Renal cortex interstitium (tissue), 11 donors: ENCODE measurements at regions not wholly inside any gene's neighbourhood (a gene's known extent, or its start where the extent isn't known, plus 50 kb on each side); places are given as distances from the start of the nearest gene placed in this dataset.

ENCODE experiments used
- DNase-seq, 11 donors: peaks; one replicate each; pipeline ENCODE4 v3.0.0-alpha.2; 2013; ENCODE audit warnings: low read depth in 9 of 11, low spot score in 4 of 11; ENCODE audit errors: extremely low read depth in 1 of 11

DNA sequence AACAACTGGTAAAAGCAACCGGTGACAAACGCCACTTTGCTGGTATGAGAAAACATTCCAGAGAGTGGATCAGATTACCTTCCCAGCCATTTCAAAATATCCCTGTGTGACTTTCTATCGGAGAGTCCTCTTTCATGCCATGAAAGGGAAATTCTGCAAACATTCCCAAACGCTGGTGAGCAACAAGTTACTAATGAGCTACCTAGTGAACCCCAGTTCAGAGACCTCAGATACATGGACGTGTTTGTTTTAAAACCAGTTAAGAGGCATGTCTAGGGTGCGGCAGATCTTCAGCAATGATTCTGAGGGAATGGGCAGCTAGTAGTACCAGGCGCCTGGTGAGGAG lies 418.2 kb upstream of the NR2F2 start:
- no peak for DNase-seq

DNA sequence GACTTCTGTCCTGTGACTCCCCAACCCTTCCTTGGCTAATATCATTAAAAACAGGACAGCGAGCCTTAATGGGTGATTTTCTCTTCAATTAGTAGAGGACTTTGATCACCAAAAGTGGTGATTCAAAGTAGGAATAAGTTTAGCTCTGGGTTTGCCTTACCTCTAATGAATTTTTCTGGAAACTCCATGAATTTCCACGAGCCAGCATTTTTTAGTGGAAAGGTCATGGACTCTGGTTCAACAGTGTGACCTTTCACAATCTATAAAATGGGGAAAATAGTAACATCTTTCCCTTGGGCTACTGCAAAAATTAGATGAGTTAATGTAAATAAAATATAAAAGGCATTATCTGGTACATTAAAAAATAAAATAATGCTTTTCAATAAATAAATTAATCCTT lies 417.8 kb upstream of the NR2F2 start:
- DNase-seq: no peak

DNA sequence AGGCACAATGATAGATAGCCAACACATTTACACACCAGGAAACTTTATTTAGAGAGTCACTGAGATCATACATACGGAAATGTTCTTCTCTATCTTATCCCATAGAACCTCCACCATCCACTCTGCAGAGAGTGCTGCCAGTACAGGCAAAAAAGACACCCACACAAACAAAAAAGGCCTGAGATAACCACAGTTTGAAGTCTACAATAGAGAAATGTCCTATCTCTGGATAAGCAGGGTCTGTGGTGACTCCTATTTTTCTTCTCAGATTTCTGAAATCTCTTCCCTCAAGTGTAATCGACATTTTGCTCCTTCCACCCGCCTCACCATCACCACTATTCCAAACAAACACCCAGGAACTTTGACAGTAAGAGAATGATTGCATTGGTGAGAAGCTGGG lies 413.9 kb upstream of the NR2F2 start:
- no peak for DNase-seq

DNA sequence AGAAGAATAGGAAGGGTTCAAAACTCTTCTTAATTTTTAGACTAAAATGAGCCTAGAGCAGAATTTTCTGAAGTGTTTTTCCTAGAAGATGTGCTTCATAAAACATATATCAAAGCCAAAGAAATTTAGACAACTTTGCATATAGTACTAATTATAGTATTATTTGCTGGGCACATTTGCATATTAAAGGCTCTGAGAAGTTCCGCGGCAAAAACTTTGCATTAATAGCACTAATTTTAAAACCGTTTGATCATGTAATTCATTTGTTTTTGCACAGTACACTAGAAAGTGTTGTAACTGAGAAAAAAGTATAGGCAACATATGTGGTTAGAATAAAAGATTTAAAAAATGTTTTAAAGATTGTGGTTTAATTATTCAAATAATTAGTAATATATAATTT lies 412.0 kb upstream of the NR2F2 start:
- DNase-seq: no peak

DNA sequence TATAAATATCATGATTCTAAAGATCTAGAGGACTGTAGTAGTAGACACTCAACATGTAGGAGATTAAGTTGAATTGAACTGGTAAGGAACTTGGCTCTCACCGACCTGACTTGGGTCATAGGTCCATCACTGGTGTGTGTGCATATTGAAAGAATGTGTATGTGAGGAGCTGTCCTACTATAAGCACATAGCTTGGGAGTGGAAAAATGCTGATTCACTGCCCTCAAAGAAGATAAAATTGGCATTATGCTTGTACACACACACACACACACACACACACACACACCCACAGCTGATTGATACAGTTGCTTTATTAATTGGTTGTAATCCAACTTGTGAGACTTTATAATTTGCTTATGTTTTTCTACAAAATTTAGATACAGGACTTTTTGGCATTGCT lies 411.0 kb upstream of the NR2F2 start:
- no peak for DNase-seq

DNA sequence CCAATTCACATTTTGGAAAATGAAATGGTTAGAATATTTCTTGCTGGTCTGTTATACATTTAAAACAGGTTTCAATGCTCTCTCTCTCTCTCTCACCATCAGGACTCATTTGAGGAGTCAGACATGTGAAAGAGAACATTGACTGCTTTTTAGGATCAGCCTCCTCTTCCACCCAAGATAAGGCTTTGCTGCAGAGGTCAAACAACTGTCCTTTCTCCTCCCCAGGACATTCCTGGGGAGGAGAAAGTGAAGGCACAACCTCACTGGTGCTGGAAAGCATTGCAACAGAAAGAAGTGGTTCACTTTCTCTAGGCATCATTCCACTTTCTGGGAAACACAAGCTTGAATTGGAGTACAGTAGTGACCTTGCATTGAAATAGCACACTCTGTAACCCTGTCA lies 409.1 kb upstream of the NR2F2 start:
- DNase-seq: no peak

DNA sequence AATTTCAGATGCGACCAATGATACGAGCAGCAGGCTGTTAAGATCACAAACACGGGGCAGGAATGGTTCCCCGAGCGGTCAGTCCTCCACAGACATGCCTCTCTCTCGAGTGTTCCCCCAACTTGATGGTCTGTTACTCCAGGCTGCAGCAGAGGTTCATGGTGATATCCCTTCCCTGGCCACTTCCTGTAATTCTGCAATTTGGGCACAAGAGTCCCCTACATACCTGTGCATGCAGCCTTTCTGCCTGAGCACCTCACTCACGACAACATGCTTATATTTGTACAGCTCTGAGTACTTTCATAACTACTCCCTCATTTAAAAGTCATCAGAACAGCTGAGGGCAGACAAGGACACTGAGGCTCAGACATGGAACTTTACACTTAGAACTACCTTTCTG lies 408.1 kb upstream of the NR2F2 start:
- no peak for DNase-seq

DNA sequence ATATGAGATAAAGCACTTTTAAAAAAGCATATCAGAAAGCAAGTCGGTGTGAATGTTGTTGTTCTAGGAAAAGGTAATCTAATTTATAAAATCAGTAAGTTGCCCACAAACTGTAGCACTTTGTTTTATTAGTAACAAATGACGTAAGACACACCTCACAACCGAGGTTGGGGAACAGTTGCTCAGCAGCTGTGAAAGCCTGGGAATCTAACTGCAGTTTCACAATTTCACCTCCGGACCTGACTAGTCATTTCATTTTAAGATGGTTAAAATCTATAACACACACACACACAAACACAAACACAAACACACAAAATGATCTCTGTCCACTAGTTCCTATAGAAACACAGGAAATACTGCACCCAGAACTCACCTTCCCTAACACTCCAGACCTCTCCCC lies 406.7 kb upstream of the NR2F2 start:
- no peak for DNase-seq

DNA sequence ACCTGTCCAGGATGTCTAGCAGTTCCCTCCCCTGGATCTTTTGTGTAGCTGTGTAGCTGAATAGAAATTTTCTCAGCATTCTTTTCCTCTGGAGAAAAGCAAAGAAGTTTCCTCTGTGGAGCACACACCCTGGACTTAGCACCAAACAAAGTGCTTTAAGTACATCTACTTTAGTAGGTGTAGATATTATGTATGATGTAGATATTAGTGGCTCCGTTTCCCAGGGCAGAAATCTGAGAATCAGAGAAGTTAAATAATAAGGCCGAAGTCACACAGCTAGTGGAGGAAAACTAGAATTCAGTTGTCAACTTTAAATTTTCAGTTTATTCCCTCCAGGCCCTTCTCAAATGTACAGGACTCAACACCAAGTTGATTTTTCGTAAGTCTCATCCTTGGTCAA lies 401.7 kb upstream of the NR2F2 start:
- DNase-seq: no peak

DNA sequence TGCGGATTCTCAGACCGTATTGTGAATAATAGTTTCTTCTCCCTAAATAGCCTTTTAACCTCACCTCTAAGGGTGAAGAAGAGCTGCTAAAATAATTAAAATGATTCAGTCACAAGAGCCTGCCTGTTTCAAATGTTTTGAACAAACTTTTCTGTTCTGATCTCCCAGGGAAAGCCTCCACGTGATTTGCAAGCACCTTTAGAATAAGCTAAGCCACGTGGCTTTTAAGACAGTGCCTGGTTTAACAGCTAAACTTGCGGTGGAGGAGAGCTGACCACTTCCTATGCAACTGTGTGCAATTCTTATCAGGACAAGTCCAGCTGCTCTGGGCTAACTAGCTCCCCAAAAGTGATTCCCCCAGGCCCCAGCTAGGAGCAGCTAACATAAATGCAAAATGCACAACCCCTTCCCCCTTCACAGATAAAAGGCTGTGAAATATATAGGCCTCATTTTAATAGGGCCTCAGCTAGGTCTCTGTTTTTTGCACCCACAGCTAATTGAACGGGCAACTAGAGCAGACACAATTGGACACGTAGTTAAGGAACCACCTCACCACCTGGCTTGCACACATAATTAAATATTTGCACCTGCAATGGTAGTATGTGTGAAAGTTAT lies 401.2 kb upstream of the NR2F2 start:
- no peak for DNase-seq

DNA sequence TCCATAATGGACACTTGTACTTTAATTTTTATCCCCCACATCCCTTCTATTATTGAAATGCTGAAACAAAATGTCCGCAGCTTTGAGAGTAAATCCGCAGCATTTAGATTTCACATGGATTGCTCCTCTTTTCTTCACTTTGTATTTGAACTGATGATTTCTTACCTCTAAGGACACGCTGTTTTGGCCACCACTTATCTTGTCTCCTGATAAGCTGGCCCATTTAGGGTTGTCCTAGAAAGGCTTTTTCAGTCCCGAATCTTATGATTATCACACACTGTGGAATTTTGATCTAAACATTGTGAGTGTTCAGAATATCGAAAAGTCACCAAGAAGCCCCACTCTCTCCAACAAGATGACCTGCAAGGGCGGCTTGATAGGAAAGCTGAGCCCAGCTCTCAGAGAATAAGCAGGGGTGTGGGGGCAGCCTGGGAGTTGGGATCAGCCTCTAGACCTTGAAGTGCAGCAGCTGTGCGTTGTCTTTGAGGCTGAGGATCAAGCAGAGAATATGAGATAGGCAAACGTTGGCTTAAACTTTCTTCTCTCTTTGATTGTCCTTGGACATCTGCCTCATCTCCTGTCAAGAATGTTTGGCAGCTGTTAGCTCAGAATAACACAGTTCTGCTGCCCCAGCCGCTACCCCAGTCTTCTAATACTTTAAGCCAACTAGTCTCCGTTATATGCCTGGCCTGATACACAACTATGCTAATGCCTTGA lies 399.7 kb upstream of the NR2F2 start:
- DNase-seq: no peak

DNA sequence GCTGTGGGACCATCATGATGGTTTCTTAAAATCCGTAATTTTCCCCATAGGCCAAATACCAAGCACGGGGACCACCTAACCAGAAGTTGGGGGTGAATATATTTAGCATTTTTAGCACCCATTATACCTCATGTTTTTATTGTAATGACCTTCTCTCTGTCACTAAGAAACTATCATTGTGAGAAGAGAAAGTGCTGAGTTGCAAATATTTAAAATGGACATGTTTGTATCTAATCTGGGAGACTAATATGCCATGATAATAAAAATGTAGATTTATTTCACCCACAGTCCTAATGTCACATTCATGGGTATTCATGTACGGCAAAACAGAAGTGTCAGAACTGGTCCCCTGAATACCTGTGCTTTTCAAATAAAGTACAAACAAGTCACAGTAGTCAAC lies 398.9 kb upstream of the NR2F2 start:
- DNase-seq: no peak

DNA sequence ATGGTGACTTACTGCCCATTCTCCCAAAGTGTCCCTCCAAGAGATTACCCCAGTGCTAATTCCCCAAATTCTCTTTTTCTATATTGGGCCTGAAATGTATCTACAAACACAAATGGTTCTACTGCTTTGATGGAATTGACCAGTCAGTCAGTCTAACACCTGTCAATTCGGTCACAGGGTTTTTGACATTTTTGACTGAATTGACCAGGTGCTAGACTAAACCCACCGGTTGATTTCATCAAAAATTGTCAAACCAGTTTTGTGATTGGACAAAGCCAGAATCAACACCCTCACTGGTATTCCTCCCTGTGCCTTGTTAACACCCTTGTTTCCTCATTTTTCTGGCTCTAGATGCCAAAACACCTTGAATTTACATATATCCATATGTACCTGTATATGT lies 398.4 kb upstream of the NR2F2 start:
- no peak for DNase-seq

DNA sequence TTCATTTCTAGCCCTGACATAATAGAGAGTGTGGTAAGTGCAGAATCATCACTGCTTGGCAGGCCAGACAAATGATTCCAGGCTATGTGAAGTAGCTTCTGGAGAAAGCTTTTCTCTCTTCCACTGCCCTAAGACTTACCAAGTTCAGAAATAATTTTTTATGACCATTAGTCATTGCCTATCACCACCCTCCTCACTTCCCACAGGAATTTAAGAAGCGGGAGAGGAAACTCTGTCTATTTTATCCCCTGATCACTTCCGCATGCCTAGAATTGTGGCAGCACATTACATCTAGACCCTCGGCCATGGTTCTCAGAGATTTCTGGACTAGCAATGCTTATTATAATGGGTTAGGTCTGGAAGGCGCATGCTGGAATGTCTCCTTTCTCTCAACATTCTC lies 397.8 kb upstream of the NR2F2 start:
- no peak for DNase-seq

DNA sequence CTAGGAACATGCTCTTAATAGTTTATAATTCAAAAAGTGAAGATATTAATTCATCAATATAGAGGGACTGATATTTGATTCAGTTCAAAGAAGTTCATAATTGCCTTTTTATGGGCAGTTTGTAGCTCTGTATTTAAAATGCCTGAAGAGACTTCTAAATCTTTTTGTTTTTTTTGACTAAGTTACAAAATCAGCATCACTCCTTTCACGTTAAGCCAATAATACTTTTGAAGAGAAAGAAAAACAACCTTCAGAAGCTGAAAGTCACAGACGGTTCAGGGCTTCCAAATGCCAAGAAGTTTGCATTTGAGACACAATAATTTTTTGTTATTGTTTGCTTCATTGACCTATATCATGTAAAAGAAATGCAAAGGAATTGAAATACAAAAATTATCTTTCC lies 394.6 kb upstream of the NR2F2 start:
- no peak for DNase-seq

DNA sequence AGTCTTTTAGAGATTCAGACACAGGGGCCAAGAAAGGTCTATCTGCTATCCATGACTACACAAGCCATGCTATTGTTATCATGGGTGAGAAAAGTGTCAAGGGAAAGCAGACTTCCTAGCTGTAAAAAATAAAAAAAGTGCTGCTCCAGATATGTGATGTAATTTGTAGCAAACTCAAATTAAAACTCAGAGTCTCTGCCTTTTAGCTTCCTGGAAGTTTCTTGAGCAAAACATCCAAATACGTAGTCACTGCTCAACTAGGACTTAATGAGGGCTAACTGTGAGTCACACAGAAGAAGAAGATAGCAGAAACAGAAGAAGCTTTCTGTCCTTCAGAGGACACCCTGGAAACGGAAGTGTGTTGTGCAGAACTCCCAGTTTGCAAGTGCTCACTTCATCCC lies 393.4 kb upstream of the NR2F2 start:
- no peak for DNase-seq

DNA sequence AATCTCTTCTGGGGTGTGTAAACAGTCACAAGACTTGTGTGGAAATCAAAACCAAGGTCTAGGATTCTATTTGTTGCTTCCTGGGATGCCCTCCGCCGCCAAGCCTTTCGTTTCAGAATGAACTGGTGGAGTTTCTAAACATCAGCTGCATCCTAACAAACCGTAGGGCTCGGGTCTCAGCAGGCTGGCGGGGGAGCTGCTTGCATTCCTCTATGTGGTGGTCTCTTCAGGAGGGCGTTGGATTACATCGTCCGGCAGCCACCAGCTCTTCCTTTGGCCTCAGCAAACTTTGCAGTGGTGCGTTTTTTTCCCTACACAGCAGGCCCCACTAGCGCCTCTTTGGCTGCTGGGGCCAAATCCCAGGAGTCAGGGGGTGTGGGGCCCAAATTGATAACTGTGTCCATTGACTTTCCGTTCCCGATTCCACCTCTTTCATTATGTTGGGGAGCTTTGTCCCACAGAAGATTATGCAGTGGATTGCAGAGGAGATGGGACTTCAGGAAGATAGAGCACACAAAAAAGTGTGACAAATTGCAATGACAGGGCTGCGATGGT lies 390.0 kb upstream of the NR2F2 start:
- peak in 4 of 11 donors; percentile 44 to 51 (median 46) for DNase-seq

DNA sequence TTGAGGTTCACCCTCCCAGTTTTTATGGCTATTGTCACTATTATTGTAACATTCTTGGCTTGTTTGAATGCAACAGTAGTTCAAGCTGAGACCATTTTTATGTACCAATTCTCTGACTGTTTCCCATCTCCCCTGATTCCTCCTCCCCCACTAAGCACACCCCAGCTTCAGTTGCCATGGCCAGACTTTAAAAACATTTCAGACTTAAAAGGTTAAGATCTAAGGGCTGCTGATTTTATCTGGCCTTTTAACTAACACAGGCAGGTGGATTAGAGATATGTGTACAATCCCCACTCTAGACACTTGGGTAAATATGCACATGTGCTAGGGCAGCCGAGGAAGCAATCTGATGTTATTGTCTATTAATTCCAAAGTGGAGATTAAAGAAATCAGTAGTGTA lies 386.3 kb upstream of the NR2F2 start:
- DNase-seq: no peak

DNA sequence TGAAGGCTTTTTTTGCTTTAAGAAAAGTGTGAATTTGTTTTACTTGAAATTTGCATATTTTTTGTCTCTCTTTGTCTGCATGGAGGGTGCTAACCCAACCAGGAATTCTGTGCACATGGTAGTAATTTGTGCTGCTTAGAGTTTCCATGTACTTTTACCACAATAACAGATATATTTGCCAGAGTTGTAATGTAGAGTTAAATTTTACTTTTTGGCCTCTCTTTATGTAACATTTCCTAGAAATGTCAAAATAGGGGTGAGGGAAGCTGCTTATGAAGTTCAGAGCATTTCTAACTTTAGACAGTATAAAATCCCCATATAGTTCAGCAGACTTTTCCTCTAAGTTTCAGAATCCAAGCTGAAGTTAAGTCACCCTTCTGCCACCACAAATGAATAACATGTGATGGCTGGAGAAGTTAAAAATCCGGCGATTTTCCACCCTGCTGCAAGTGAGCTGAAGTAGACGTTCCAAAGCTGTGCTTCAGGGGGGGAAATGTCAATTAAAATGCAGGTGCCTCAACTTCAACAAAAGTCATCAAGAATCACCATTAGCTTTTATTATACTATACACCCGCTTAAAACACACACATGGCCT lies 385.7 kb upstream of the NR2F2 start:
- no peak for DNase-seq

DNA sequence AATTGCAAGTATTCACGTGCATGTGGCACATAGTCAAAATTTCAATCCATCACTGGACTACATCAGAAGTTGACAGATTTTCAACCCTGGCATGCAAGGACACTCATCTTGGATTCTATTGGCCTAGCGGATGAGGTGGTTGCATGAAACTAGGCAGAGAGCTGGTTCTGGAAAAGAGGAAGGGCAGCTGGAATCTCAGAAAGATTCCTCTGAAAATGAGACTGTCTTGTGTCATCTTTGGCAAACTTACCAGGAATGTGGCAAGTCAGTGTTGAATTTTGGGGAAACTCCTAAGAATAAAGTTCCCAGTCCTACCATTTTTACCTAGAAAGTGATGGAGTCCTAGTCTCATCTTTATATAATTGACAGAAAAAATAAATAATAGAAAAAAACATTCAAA lies 384.3 kb upstream of the NR2F2 start:
- DNase-seq: no peak

DNA sequence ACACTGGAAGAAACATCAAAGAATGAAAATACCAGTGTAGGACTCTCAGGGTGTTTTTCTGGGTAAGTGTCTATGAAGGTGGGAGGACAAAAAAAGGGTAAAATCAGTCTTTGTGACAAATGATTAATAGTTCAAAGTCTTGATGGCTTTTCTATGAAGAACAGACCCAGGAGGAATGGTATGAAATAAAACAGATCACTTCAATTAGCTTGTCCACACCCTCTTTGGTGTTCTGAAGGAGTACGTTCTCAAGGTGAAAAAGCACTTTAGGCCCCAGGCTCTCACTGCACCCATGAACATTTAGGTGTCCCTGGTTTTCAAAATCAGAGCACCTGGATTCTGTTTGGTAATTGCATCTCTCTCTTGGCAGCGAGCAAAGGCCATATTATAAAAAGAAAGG lies 383.6 kb upstream of the NR2F2 start:
- DNase-seq: no peak
